ENCODE measurements at regions not wholly inside any gene's neighbourhood (a gene's known extent, or its start where the extent isn't known, plus 50 kb on each side); places are given as distances from the start of the nearest gene placed in this dataset.
A peak's percentile ranks its signal among the peaks of the same experiment; 100 is the strongest.
"Not testable (repeated sequence)": the region's sequence is repeated elsewhere in the genome, so short reads cannot be mapped to it uniquely, and the experiment has no call there.

GRCh38 chr4:105060628-105061027 is 86.0 kb upstream of the TET2 start:
- DNase-seq = no peak

GRCh38 chr4:105061136-105061696 is 85.5 kb upstream of the TET2 start:
- DNase-seq = no peak

GRCh38 chr4:105061731-105062130 is 84.9 kb upstream of the TET2 start:
- DNase-seq = no peak

GRCh38 chr4:105066401-105066800 is 80.3 kb upstream of the TET2 start:
- no peak for DNase-seq

- no peak for DNase-seq
These were observed 79.2 kb upstream of the TET2 start for GRCh38 chr4:105067431-105067830.

GRCh38 chr4:105067946-105068345 is 78.7 kb upstream of the TET2 start:
- DNase-seq = peak; percentile 43

- DNase-seq = peak; percentile 66
These were observed 78.2 kb upstream of the TET2 start for GRCh38 chr4:105068516-105068915.

DNA sequence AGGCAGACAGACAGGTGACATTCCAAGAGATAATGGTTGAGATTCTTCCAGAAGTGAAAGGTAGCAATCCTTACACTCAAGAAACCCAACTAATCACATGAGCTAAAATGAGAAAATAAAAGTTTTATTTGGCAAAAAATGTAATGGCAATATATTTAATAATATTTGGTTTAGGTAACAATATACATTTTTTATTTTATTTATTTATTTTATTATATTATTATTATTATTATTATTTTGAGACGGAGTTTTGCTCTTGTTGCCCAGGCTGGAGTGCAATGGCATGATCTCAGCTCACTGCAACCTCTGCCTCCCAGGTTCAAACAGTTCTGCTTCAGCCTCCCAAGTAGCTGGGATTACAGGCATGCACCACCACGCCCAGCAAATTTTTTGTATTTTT is 74.6 kb upstream of the TET2 start:
- not testable (repeated sequence) for DNase-seq

DNA sequence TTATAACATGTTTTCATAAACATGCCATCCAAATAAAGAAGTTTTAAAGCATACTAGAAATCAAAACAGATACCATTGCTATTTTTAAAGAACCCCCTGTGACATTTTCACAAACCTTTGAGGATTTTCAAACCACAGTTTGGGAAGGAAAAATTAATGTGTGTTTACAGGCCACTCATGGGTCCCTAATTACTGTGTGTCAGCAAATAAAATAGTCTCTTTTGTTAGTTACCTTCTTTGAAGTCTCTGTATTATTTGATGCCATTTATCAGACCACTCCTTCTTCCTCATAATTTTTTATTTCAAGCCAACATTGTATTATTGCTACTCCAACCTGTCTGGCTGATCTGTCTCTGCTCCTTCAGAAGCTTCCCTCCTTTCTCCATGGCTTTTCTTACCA is 72.6 kb upstream of the TET2 start:
- no peak for DNase-seq

DNA sequence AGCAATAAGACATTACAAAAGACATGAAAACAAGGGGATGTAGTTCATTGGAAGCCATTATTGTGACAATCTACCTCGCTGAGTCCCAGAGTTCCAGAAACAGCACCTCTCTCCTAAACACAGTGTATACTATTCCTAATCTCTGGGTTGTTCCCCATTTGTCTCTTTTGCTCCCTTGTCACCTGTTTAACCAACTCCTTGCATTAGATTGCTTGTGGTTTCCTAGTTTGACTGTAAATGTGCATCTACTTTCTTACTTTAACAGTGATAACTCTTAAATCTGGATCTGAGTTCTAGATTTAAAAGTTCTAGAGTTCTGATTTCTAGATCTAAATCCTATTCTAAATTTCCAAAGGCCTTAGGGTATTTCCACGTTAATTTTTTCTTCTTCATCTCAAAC is 71.6 kb upstream of the TET2 start:
- no peak for DNase-seq

DNA sequence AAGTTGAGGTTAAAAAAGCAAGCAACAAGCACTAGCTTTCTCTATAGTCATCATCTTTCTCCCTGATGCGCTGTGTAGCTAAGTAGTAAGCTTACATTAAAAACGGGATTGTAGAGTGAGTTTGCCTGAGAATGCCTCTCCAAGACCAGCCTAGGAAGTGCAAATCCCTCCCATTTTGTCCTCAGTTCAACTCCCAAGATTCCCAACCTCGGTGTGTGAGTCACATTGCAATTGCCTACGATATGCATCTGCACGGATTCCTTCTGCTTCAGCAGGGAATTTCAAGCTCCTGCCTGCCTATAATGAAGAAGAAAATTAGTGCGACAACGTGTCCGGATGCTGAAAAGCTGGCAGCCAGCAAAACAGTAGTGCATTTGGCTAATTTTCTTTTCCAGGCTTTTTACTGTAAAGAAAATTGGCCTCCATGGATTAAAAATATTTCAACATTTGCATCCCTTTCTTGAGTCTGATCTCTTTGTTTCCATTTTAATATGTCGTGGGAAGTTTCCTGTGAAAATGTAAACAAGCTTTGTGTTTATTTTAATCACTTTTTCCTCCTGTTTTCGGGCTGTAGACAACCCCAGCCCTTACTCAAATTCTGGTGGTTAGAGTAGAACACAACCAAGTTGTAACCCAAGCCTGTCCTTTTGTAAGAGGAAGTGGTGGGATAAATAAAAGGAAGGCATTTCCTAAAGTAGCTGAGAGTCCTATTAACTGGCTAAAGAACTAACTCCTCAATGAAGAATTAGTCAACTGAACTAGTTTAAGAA is 58.4 kb upstream of the TET2 start:
- no peak for DNase-seq

- DNase-seq = no peak
These were observed 54.3 kb upstream of the TET2 start for GRCh38 chr4:105092356-105092755.

- no peak for DNase-seq
These were observed 53.9 kb upstream of the TET2 start for GRCh38 chr4:105092768-105093167.

DNA sequence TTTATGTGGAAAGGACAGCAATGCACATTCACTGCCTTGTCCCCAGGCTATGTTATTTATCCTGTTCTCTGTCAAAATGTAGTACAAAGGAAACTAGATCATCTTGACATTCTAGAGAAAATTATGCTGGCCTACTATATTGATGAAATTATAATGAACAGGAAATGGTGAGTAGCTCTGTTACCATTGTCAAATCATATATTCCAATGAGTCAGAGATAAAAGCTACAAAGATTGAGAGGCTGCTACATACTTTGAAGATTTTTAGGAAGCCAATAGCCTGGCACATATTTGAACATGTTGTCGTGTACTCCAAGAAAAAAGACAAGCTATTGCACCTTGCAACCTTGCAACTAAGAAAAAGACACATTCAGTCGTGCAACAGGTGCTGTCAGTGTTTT is 52.7 kb upstream of the TET2 start:
- no peak for DNase-seq
